Heart right ventricle (tissue), 16 donors: ENCODE measurements at regions not wholly inside any gene's neighbourhood (a gene's known extent, or its start where the extent isn't known, plus 50 kb on each side); places are given as distances from the start of the nearest gene placed in this dataset.

Experiments
- ATAC-seq, 8 donors: fragments of 200-7000 bp; cut with Tn5 transposase; one replicate each; pipeline ENCODE4 v1.9.1; 2020; ENCODE audit warnings: mild to moderate bottlenecking in 8 of 8, moderate library complexity in 8 of 8, moderate number of reproducible peaks in 1 of 8
- DNase-seq, 2 donors: peaks; one replicate each; pipeline ENCODE4 v3.0.0-alpha.2; 2020
- H3K27ac ChIP-seq, 10 donors: fragments of 200-600 bp; sonication (generic) in 2 of 10; one replicate each; pipeline versions ENCODE4 v1.5.0 to v1.8.0; 2020 to 2022; ENCODE audit warnings: mild to moderate bottlenecking in 3 of 10
- H3K27me3 ChIP-seq, 7 donors: fragments of 200-600 bp; one replicate each; pipeline ENCODE4 v1.8.0; 2021 to 2022; ENCODE audit warnings: mild to moderate bottlenecking in 2 of 7
- H3K36me3 ChIP-seq, 9 donors: fragments of 200-600 bp; sonication (generic) in 1 of 9; one replicate each; pipeline versions ENCODE4 v1.5.0 to v1.8.0; 2020 to 2022; ENCODE audit warnings: mild to moderate bottlenecking in 2 of 9
- H3K4me1 ChIP-seq, 9 donors: fragments of 200-600 bp; sonication (generic) in 1 of 9; one replicate each; pipeline versions ENCODE4 v1.5.0 to v1.8.0; 2020 to 2022; ENCODE audit warnings: mild to moderate bottlenecking in 4 of 9
- H3K4me3 ChIP-seq, 10 donors: fragments of 200-600 bp; sonication (generic) in 2 of 10; one replicate each; pipeline versions ENCODE4 v1.5.0 to v1.8.0; 2020 to 2022; ENCODE audit warnings: mild to moderate bottlenecking in 7 of 10, moderate library complexity in 2 of 10
- H3K9me3 ChIP-seq, 11 donors: fragments of 200-600 bp in 10 of 11; sonication (generic) in 2 of 11; one replicate each; pipeline versions ENCODE4 v1.5.0 to v1.8.0; 2013 to 2022; ENCODE audit warnings: mild to moderate bottlenecking in 2 of 11, control low read depth in 1 of 11, moderate library complexity in 1 of 11
- WGBS, 2 donors: extraction: QIAGEN DNeasy Blood & Tissue Kit; methylation state at CpG; one replicate each; pipeline ENCODE4 v1.1.7; 2013; ENCODE audit warnings: inconsistent platforms in 1 of 2; 5-methylcytosine and 5-hydroxymethylcytosine counted together
- intact Hi-C, 10 donors: fragments of 100-400 bp; cut with DNase I; formaldehyde crosslinking; loops; one replicate each; pipeline versions ENCODE4 v1.11.1 to v1.14.2; 2022
- TF ChIP-seq, protein P1 (sequence below), 9 donors: fragments of 200-600 bp; sonication (generic) in 2 of 9; IDR thresholded peaks; one replicate each; pipeline versions ENCODE4 v1.5.0 to v1.8.0; 2021 to 2022; ENCODE audit warnings: antibody characterized with exemption in 9 of 9, mild to moderate bottlenecking in 5 of 9, moderate library complexity in 1 of 9
- donor health status: Arrhythmogenic right ventricular cardiomyopathy.
- donor health status: ischemic (EF 13 %, LVEDD 7.1; RV severe dilation, severe dysfunction).
- donor health status: healthy with polysubstance abuse.
- donor health status: DM: no; HTN: yes; CAD: no.
- donor health status: DM: no; HTN: no; CAD: no.
- donor health status: ischemic (EF 25% LVEDD 6.9; RV normal size, moderate dysfunction).
- donor health status: ischemic (EF 25% LVEDD 5.7; RV mildly dilated, moderate dysfunction).
- donor health status: healthy.
- donor health status: DM: yes; HTN: yes; CAD: no.
- donor health status: Ischemic cardiomyopathy.
- donor health status: ischemic (EF 35%, LVEDD 5.7; RV mildly dilated, moderate dysfunction).
- donor health status: nonischemic (EF 11% LVEDD 7.7; RV severe dilation, severe dysfunction).
- donor health status: DM: yes; HTN: yes; CAD: no.
- donor health status: PGD.
- donor health status: ischemic (EF 29% LVEDD 5.4; RV normal size, mild dysfunction).
- donor health status: nonischemic (EF 23%, LVEDD 6.1; RV moderate dilation, normal function).

DNA sequence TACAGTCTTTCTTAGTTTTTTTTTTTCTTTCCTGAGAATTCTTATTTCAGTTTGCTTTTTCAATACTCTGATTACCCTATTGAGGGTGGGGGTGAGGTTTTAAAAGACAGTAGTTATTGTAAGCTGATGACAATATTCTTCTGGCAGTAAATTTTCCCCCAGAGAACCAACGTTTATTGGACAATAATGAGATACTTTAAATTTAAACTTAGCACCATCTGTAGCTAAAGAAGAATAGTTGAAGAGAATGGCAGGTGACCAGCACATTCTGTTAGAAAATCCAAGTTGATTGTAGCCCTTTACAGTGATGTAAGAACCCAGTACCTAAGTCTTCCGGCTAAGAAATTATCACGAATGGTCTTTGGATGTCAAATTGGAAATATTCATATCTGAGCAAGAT, 364.6 kb upstream of the LYPLAL1 start:
- H3K36me3 ChIP-seq = no peaks in the 10 kb centered on the region
- intact Hi-C loops = no loop called here
- H3K4me3 ChIP-seq = no peak overlapping the region
- no peak overlapping the region for H3K27ac ChIP-seq
- peaks cover 0 to 4% (median 0%) of the 10 kb centered on the region in 7 donors for H3K27me3 ChIP-seq
- WGBS, 2 donors = 64 to 65% methylated on average over 3 of the region's 3 CpGs
- no peaks in the 10 kb centered on the region for H3K9me3 ChIP-seq
- no peak for DNase-seq
- TF ChIP-seq, protein P1, sequence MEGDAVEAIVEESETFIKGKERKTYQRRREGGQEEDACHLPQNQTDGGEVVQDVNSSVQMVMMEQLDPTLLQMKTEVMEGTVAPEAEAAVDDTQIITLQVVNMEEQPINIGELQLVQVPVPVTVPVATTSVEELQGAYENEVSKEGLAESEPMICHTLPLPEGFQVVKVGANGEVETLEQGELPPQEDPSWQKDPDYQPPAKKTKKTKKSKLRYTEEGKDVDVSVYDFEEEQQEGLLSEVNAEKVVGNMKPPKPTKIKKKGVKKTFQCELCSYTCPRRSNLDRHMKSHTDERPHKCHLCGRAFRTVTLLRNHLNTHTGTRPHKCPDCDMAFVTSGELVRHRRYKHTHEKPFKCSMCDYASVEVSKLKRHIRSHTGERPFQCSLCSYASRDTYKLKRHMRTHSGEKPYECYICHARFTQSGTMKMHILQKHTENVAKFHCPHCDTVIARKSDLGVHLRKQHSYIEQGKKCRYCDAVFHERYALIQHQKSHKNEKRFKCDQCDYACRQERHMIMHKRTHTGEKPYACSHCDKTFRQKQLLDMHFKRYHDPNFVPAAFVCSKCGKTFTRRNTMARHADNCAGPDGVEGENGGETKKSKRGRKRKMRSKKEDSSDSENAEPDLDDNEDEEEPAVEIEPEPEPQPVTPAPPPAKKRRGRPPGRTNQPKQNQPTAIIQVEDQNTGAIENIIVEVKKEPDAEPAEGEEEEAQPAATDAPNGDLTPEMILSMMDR (IDR thresholded peaks at IDR 0.05) = no peak
- peaks cover 0 to 29% (median 10%) of the 10 kb centered on the region in 9 donors for H3K4me1 ChIP-seq
- ATAC-seq = no peak

GRCh38 chr1:218809625-218810024, 364.1 kb upstream of the LYPLAL1 start:
- no peak for ATAC-seq
- 67 to 74% methylated on average over 1 of the region's 1 CpG for WGBS, 2 donors

DNA sequence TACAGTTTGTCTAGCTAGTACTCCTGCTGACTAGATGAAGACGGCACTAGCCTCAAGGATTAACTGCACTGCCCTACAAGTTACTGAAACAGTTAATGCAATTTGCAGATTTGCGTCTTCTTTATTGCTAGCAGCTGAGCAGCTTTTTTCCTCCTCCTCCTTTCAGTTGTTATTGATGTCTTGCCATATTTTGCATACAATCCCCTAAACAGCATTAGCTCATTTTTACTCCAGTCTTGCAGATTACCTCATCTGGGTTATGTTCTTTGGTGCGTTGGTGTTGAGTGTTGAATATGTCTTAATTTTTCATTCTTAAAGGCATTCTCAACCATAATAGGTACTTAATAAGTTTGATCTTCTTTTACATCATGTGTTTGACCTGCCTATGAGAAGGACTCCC, 363.4 kb upstream of the LYPLAL1 start:
- TF ChIP-seq, protein P1 (IDR thresholded peaks at IDR 0.05) = no peak
- WGBS, 2 donors = 62 to 68% methylated on average over 3 of the region's 3 CpGs
- DNase-seq (no peak), ATAC-seq (peak in 6 of 8 donors; percentile 56 to 72 (median 60))
- Histone ChIP-seq H3K36me3 (no peaks in the 10 kb centered on the region), H3K4me3 (no peak overlapping the region), H3K27ac (peak overlapping the region in 1 of 10 donors; percentile 27), H3K4me1 (peaks cover 0 to 29% (median 10%) of the 10 kb centered on the region in 9 donors), H3K9me3 (no peaks in the 10 kb centered on the region), H3K27me3 (peaks cover 0 to 4% (median 0%) of the 10 kb centered on the region in 7 donors)
- intact Hi-C loops = no loop called here

More at GRCh38 chr1:218809625-218810024, 364.1 kb upstream of the LYPLAL1 start:
- H3K27me3 ChIP-seq = peaks cover 0 to 4% (median 0%) of the 10 kb centered on the region in 7 donors
- H3K27ac ChIP-seq = no peak overlapping the region
- no peak overlapping the region for H3K4me3 ChIP-seq
- TF ChIP-seq, protein P1 (IDR thresholded peaks at IDR 0.05) = no peak
- intact Hi-C loops = no loop called here
- H3K36me3 ChIP-seq = no peaks in the 10 kb centered on the region
- DNase-seq = no peak
- peaks cover 0 to 29% (median 10%) of the 10 kb centered on the region in 9 donors for H3K4me1 ChIP-seq
- no peaks in the 10 kb centered on the region for H3K9me3 ChIP-seq

- no peak for DNase-seq
- Histone ChIP-seq H3K9me3 (no peaks in the 10 kb centered on the region), H3K4me1 (peaks cover 0 to 29% (median 10%) of the 10 kb centered on the region in 9 donors), H3K36me3 (no peaks in the 10 kb centered on the region), H3K27ac (peak overlapping the region in 2 of 10 donors; percentile 8 to 21), H3K27me3 (peaks cover 0 to 4% (median 0%) of the 10 kb centered on the region in 7 donors), H3K4me3 (no peak overlapping the region)
- intact Hi-C loops = no loop called here
- ATAC-seq = peak; percentile 47 to 90 (median 80)
- WGBS, 2 donors = 60 to 70% methylated on average over 1 of the region's 1 CpG
- TF ChIP-seq, protein P1 (IDR thresholded peaks at IDR 0.05) = no peak
These were observed 362.2 kb upstream of the LYPLAL1 start for GRCh38 chr1:218811497-218811896.
